ENCODE measurements at regions not wholly inside any gene's neighbourhood (a gene's known extent, or its start where the extent isn't known, plus 50 kb on each side); places are given as distances from the start of the nearest gene placed in this dataset.

DNA sequence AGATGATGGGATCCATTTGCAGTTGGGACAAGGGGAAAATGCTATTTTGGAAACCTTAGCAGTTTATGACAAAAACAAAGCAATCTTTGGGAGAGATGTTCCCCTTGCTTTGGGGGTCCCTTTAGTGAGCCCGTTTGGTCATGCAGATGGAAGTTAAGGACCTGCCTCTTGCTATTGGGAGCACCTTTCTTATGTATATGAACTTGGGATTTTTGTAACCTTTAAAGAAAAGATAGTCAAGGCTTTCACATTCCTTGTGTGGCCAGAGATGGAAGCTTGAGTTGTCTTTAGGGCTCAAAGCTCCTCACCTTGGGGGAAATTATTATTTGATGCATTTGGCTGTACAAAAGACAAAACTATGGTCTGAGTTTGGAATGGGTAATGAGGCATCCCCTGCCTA is 179.0 kb upstream of the PLPP4 start:
- no peak overlapping the region for H3K4me3 Mint-ChIP-seq
- H3K9me3 Mint-ChIP-seq = no peaks in the 10 kb centered on the region
- DNase-seq = no peak

DNA sequence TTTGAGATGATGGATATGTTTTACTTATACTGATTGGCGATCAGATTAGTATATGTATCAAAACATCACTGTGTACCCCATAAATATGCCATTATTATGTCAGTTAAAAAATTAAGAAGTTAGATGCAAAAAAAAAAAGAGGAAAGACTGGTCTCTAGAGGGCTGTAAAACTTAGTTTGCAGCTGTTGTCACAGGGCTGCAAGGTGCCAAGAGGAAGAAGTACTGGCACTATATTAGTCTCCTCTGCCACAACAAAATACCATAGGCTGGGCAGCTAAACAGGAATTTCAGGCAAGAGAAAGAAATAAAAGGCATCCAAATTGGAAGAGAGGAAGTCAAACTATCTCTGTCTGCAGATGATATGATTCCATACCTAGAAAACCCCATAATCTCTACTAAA is 177.8 kb upstream of the PLPP4 start:
- Mint-ChIP-seq H3K9me3 (no peaks in the 10 kb centered on the region), H3K27me3 (ENCODE audit: insufficient read depth) (peaks cover 3% of the 10 kb centered on the region), H3K4me3 (no peak overlapping the region), H3K4me1 (no peaks in the 10 kb centered on the region), H3K36me3 (ENCODE audit: low read depth) (no peaks in the 10 kb centered on the region), H3K27ac (no peak overlapping the region)
- no peaks in the 10 kb centered on the region for H3K4me1 ChIP-seq (ENCODE audit: control insufficient read depth, insufficient read depth, low read length)
- no peaks in the 10 kb centered on the region for H3K27me3 ChIP-seq (ENCODE audit: control insufficient read depth, insufficient read depth, low read length, poor library complexity, severe bottlenecking)
- no peaks in the 10 kb centered on the region for H3K9me3 ChIP-seq (ENCODE audit: control insufficient read depth, low read length)
- no peak overlapping the region for H3K9ac ChIP-seq (ENCODE audit: extremely low read depth, low read length, poor library complexity, severe bottlenecking)
- DNase-seq = no peak
- H3K36me3 ChIP-seq (ENCODE audit: control insufficient read depth, insufficient read depth, low read length) = no peaks in the 10 kb centered on the region
- no peak overlapping the region for H3K27ac ChIP-seq (ENCODE audit: low read depth, low read length)
- no peak overlapping the region for H3K4me3 ChIP-seq (ENCODE audit: low read length)
- TF ChIP-seq, protein P1, sequence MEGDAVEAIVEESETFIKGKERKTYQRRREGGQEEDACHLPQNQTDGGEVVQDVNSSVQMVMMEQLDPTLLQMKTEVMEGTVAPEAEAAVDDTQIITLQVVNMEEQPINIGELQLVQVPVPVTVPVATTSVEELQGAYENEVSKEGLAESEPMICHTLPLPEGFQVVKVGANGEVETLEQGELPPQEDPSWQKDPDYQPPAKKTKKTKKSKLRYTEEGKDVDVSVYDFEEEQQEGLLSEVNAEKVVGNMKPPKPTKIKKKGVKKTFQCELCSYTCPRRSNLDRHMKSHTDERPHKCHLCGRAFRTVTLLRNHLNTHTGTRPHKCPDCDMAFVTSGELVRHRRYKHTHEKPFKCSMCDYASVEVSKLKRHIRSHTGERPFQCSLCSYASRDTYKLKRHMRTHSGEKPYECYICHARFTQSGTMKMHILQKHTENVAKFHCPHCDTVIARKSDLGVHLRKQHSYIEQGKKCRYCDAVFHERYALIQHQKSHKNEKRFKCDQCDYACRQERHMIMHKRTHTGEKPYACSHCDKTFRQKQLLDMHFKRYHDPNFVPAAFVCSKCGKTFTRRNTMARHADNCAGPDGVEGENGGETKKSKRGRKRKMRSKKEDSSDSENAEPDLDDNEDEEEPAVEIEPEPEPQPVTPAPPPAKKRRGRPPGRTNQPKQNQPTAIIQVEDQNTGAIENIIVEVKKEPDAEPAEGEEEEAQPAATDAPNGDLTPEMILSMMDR (conservative IDR thresholded peaks at IDR 0.05) = no peak
- no CpG with 5 or more reads among the region's 1 CpG for WGBS, 2 experiments (ENCODE audit: insufficient coverage in 1 of 2, insufficient read length in 1 of 2)

More for the DNA sequence above, 179.0 kb upstream of the PLPP4 start:
- Histone ChIP-seq H3K9ac (ENCODE audit: extremely low read depth, low read length, poor library complexity, severe bottlenecking) (no peak overlapping the region), H3K4me3 (ENCODE audit: low read length) (no peak overlapping the region), H3K9me3 (ENCODE audit: control insufficient read depth, low read length) (no peaks in the 10 kb centered on the region), H3K27ac (ENCODE audit: low read depth, low read length) (no peak overlapping the region), H3K27me3 (ENCODE audit: control insufficient read depth, insufficient read depth, low read length, poor library complexity, severe bottlenecking) (no peaks in the 10 kb centered on the region), H3K4me1 (ENCODE audit: control insufficient read depth, insufficient read depth, low read length) (no peaks in the 10 kb centered on the region), H3K36me3 (ENCODE audit: control insufficient read depth, insufficient read depth, low read length) (no peaks in the 10 kb centered on the region)
- H3K4me1 Mint-ChIP-seq = no peaks in the 10 kb centered on the region
- TF ChIP-seq, protein P1 (conservative IDR thresholded peaks at IDR 0.05) = no peak
- 34% methylated on average over 1 of the region's 1 CpG; no CpG with 5 or more reads in 1 of the 2 experiments for WGBS, 2 experiments (ENCODE audit: insufficient coverage in 1 of 2, insufficient read length in 1 of 2)
- peaks cover 3% of the 10 kb centered on the region for H3K27me3 Mint-ChIP-seq (ENCODE audit: insufficient read depth)
- no peak overlapping the region for H3K27ac Mint-ChIP-seq
- H3K36me3 Mint-ChIP-seq (ENCODE audit: low read depth) = no peaks in the 10 kb centered on the region

DNA sequence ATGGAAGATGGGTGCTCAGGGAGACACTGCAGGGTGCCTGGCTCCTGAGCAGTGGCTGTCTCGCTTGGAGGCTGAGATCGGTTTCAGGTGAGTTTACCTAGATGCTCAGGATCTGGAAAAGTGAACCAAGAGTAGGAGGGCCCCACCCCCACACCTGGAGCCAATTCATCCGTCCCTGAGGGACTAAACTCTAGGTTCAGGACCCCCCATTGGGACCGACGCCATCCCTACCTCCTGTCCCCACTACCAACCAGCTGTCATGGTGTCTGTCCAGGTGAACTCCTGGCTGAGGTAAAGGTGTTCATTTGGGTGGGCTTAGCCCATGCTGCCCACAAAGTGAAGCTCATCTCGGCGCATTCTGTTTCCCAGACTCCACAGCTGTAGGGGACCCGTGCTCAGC is 174.6 kb upstream of the PLPP4 start:
- DNase-seq = no peak
- no peaks in the 10 kb centered on the region for H3K4me1 ChIP-seq (ENCODE audit: control insufficient read depth, insufficient read depth, low read length)
- H3K9me3 Mint-ChIP-seq = no peaks in the 10 kb centered on the region
- no peak overlapping the region for H3K27ac ChIP-seq (ENCODE audit: low read depth, low read length)
- TF ChIP-seq, protein P1 (conservative IDR thresholded peaks at IDR 0.05) = no peak
- no peak overlapping the region for H3K4me3 ChIP-seq (ENCODE audit: low read length)
- no peaks in the 10 kb centered on the region for H3K4me1 Mint-ChIP-seq
- H3K36me3 Mint-ChIP-seq (ENCODE audit: low read depth) = no peaks in the 10 kb centered on the region
- H3K9me3 ChIP-seq (ENCODE audit: control insufficient read depth, low read length) = no peaks in the 10 kb centered on the region
- no peak overlapping the region for H3K9ac ChIP-seq (ENCODE audit: extremely low read depth, low read length, poor library complexity, severe bottlenecking)
- no peak overlapping the region for H3K4me3 Mint-ChIP-seq
- H3K36me3 ChIP-seq (ENCODE audit: control insufficient read depth, insufficient read depth, low read length) = no peaks in the 10 kb centered on the region
- no peaks in the 10 kb centered on the region for H3K27me3 ChIP-seq (ENCODE audit: control insufficient read depth, insufficient read depth, low read length, poor library complexity, severe bottlenecking)
- H3K27me3 Mint-ChIP-seq (ENCODE audit: insufficient read depth) = no peaks in the 10 kb centered on the region
- 95 to 98% methylated on average over 5 to 8 of the region's 8 CpGs for WGBS, 2 experiments (ENCODE audit: insufficient coverage in 1 of 2, insufficient read length in 1 of 2)
- no peak overlapping the region for H3K27ac Mint-ChIP-seq
